RWPE1 (cell line): ENCODE measurements at regions not wholly inside any gene's neighbourhood (a gene's known extent, or its start where the extent isn't known, plus 50 kb on each side); places are given as distances from the start of the nearest gene placed in this dataset.
A peak's percentile ranks its signal among the peaks of the same experiment; 100 is the strongest.

ENCODE experiments used
- CTCF ChIA-PET: fragments of 350-600 bp; sonication (Branson Sonifier 250); formaldehyde crosslinking; extraction: SDS; loops from one replicate; lab custom pipeline; 2021; lab: Yijun Ruan, JAX
- POLR2A ChIA-PET: fragments of 400-600 bp; formaldehyde crosslinking; extraction: SDS; loops from one replicate; lab custom pipeline; 2020; ENCODE audit warnings: antibody characterized with exemption; ENCODE audit not compliant: low non-redundant PET; lab: Yijun Ruan, JAX
- DNase-seq: peaks from one replicate; pipeline ENCODE4 v3.0.0; 2012; ENCODE audit warnings: low spot score
- H3K27ac ChIP-seq: fragments of 450-650 bp; 2 replicates; pipeline ENCODE4 v1.5.1; 2017
- CTCF ChIP-seq: fragments of 450-650 bp; conservative IDR thresholded peaks from 2 replicates; pipeline ENCODE4 v1.5.1; 2017; ENCODE audit warnings: low read depth, mild to moderate bottlenecking

GRCh38 chr13:42658019-42658418, 84.1 kb downstream of the TNFSF11 start:
- CTCF ChIA-PET: no interaction called here
- DNase-seq: no peak
- POLR2A ChIA-PET: no interaction called here
- no peak for TF ChIP-seq CTCF
- no peak overlapping the region for H3K27ac ChIP-seq

DNA sequence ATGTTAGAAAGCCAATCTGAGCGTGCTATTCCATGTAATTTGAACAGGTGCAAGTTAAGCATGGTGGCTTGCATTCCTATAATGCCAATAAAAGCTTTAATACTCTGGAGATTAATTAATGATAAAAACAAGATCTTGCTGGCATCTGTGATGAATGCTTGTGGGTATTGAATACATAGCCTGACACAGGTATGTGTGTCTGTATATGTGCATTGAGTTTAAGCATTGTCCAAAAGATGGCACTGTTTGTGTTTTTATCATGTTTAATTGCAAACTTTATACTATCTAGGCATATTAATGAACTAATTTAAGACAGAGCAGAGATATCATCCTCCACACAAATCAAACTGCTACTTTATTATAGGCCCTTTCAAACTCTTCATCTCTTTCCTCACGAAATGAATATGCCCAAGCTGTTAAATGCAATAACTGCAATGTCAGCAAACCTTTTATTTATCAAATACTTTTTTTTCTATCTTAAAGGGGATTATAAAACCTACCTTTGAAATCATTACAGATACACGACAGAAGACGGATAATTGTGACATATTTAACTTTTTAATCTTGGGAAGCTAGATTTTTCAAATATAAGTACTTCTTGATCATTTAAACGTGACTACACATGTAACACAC, 86.5 kb downstream of the TNFSF11 start:
- peak; percentile 14; the same call in 1 of the 2 replicates for TF ChIP-seq CTCF
- no peak overlapping the region for H3K27ac ChIP-seq
- POLR2A ChIA-PET: no interaction called here

GRCh38 chr13:42667638-42668037, 93.7 kb downstream of the TNFSF11 start:
- POLR2A ChIA-PET: no interaction called here
- CTCF ChIA-PET: no interaction called here

More for the DNA sequence above, 86.5 kb downstream of the TNFSF11 start:
- DNase-seq: peak; percentile 10
- CTCF ChIA-PET: interaction anchor here (0.7 to 1.1 kb wide), 2 partner anchors 178 to 186 kb away, joined by 3 to 5 read pairs; no protein-coding TSS in a partner anchor

DNA sequence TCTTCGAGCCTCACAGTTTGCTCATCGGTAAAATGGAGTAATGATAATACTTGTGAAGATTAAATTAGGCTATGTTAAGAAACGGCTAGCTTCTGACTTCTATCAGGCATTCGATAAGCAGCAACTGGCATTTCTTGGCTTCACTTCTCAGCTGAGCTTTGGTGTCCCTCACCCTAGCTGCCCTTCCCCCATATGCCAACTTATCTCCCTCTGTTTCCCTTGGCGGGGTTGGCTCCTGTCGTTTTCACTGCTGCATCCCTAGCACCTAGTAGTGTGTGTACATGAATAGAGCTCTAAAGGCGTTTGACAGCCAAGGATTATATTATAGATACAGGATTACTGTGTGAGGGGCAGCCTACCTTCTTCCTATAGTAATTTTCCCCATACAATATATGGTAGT, 97.5 kb downstream of the TNFSF11 start:
- CTCF ChIA-PET: no interaction called here
- no peak for DNase-seq
- H3K27ac ChIP-seq: no peak overlapping the region
- TF ChIP-seq CTCF: no peak
- POLR2A ChIA-PET: no interaction called here

More at GRCh38 chr13:42667638-42668037, 93.7 kb downstream of the TNFSF11 start:
- no peak for DNase-seq
- TF ChIP-seq CTCF: no peak
- no peak overlapping the region for H3K27ac ChIP-seq

GRCh38 chr13:42673677-42674076, 99.7 kb downstream of the TNFSF11 start:
- ChIA-PET CTCF (no interaction called here), POLR2A (no interaction called here)
- H3K27ac ChIP-seq: no peak overlapping the region
- no peak for TF ChIP-seq CTCF
- no peak for DNase-seq

DNA sequence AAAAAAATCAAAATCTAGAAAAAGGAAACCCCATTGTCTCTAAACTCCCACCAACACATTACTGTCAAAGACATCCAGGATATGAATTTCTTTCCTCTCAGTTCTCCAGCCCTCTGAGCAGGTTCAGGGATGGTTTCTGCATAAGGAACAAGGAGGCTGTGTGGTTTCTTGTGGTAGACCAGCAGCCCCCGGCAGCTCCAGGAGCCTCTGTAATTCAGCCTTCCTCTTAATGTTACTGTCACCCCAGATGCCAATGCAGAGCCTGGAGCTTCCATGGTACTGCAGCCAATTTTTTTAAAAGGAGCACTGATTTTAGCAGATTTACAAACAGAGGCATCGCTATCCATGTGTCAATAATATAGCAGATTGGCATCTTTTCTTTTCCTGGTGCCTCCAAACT, 100.6 kb upstream of the FAM216B start:
- POLR2A ChIA-PET: no interaction called here
- TF ChIP-seq CTCF: no peak
- H3K27ac ChIP-seq: no peak overlapping the region
- CTCF ChIA-PET: no interaction called here
- no peak for DNase-seq
